H1 (cell line): ENCODE measurements at regions not wholly inside any gene's neighbourhood (a gene's known extent, or its start where the extent isn't known, plus 50 kb on each side); places are given as distances from the start of the nearest gene placed in this dataset.

Experiments used
- CTCF ChIA-PET: fragments of 300-600 bp; sonication (Branson Sonifier 250); formaldehyde crosslinking; loops from one replicate; lab custom pipeline; 2021; ENCODE audit not compliant: partially characterized antibody; lab: Charles Lee
- POLR2A ChIA-PET: fragments of 300-600 bp; sonication (Branson Sonifier 250); formaldehyde crosslinking; loops from one replicate; lab custom pipeline; 2021; ENCODE audit warnings: inconsistent platforms; ENCODE audit not compliant: partially characterized antibody; lab: Charles Lee
- DNase-seq, 2 experiments: peaks; one replicate each; pipeline versions ENCODE4 v3.0.0 to v3.0.0-alpha.2; 2010 to 2022; ENCODE audit warnings: low spot score in 2 of 2, low read depth in 1 of 2, mixed read lengths in 1 of 2
- FAIRE-seq: peaks from 2 replicates; lab custom pipeline; 2011; peaks lifted over from hg19 to GRCh38; lab: Jason Lieb, UNC
- H2AFZ ChIP-seq: 2 replicates; pipeline ENCODE4 v1.8.1; 2012; ENCODE audit warnings: low read length, inconsistent platforms
- H2AK5ac ChIP-seq: 2 replicates; pipeline ENCODE4 v1.6.1; 2013; ENCODE audit warnings: low read depth, low read length
- H2BK120ac ChIP-seq: replicated peaks from 2 replicates; pipeline ENCODE3; 2013; ENCODE audit warnings: low read depth, low read length, inconsistent platforms
- H2BK12ac ChIP-seq: 2 replicates; pipeline ENCODE4 v1.6.1; 2013; ENCODE audit warnings: low read depth, low read length
- H2BK15ac ChIP-seq: 2 replicates; pipeline ENCODE4 v1.6.1; 2013; ENCODE audit warnings: low read length
- H2BK20ac ChIP-seq: 2 replicates; pipeline ENCODE4 v1.6.1; 2013; ENCODE audit warnings: low read length
- H2BK5ac ChIP-seq: 2 replicates; pipeline ENCODE4 v1.6.1; 2013; ENCODE audit warnings: low read depth, low read length
- H3K14ac ChIP-seq: 2 replicates; pipeline ENCODE4 v1.6.1; 2013; ENCODE audit warnings: inconsistent platforms; ENCODE audit not compliant: insufficient read length
- H3K18ac ChIP-seq: 2 replicates; pipeline ENCODE4 v1.6.1; 2013; ENCODE audit warnings: low read length; ENCODE audit errors: extremely low read depth
- H3K23ac ChIP-seq: 2 replicates; pipeline ENCODE4 v1.6.1; 2013; ENCODE audit warnings: inconsistent platforms; ENCODE audit not compliant: insufficient read length
- H3K23me2 ChIP-seq: 2 replicates; pipeline ENCODE4 v1.6.1; 2013; ENCODE audit warnings: low read depth, low read length
- H3K27ac ChIP-seq: 2 replicates; pipeline ENCODE4 v1.6.1; 2011; ENCODE audit warnings: low read depth, low read length, inconsistent platforms
- H3K27me3 ChIP-seq, 4 experiments: replicated peaks in 1 of 4; 1 replicate in 1 of 4; 2 replicates in 3 of 4; pipeline versions ENCODE4 v1.6.1 to v1.8.1; 2011 to 2013; ENCODE audit warnings: low read length in 3 of 4, mild to moderate bottlenecking in 3 of 4, inconsistent platforms in 2 of 4, mixed read lengths in 2 of 4, moderate library complexity in 1 of 4; ENCODE audit not compliant: control insufficient read depth in 3 of 4, insufficient read depth in 3 of 4; ENCODE audit errors: extremely low read depth in 1 of 4
- H3K36me3 ChIP-seq, 4 experiments: 2 replicates each; pipeline versions ENCODE4 v1.6.1 to v1.8.1; 2011 to 2013; ENCODE audit warnings: mild to moderate bottlenecking in 4 of 4, low read length in 3 of 4, moderate library complexity in 2 of 4, control low read depth in 1 of 4, inconsistent platforms in 1 of 4; ENCODE audit not compliant: insufficient read depth in 4 of 4, control insufficient read depth in 2 of 4
- H3K4ac ChIP-seq: replicated peaks from 2 replicates; pipeline ENCODE3; 2013; ENCODE audit warnings: low read length, low read depth, mixed read lengths, inconsistent platforms; ENCODE audit not compliant: insufficient read length
- H3K4me1 ChIP-seq, 4 experiments: replicated peaks in 1 of 4; 1 replicate in 1 of 4; 2 replicates in 3 of 4; pipeline versions ENCODE4 v1.6.1 to v1.8.1; 2011 to 2013; ENCODE audit warnings: low read length in 3 of 4, inconsistent platforms in 2 of 4, mixed read lengths in 1 of 4; ENCODE audit not compliant: insufficient read depth in 4 of 4, control insufficient read depth in 3 of 4
- H3K4me2 ChIP-seq, 2 experiments: 2 replicates each; pipeline versions ENCODE4 v1.6.1 to v1.8.1; 2011 to 2013; ENCODE audit warnings: low read depth in 2 of 2, low read length in 2 of 2, control low read depth in 1 of 2, inconsistent platforms in 1 of 2, mild to moderate bottlenecking in 1 of 2; ENCODE audit not compliant: insufficient read depth in 1 of 2
- H3K4me3 ChIP-seq, 4 experiments: fragments of 200-600, 300-600 bp in 1 of 4; sonication (generic), shearing (Covaris generic), sonication (Bioruptor Twin) in 1 of 4; 2 replicates each; pipeline versions ENCODE4 v1.5.1 to v1.8.1; 2011 to 2016; ENCODE audit warnings: low read length in 4 of 4, low read depth in 3 of 4, control low read depth in 2 of 4, inconsistent platforms in 2 of 4, mild to moderate bottlenecking in 2 of 4, mixed read lengths in 1 of 4, moderate library complexity in 1 of 4; ENCODE audit not compliant: insufficient read depth in 2 of 4; ENCODE audit errors: extremely low read depth in 1 of 4
- H3K56ac ChIP-seq: replicated peaks from 2 replicates; pipeline ENCODE3; 2013; ENCODE audit warnings: low read depth, mild to moderate bottlenecking, mixed read lengths, low read length, inconsistent platforms; ENCODE audit not compliant: insufficient read length
- H3K79me1 ChIP-seq: 2 replicates; pipeline ENCODE4 v1.6.1; 2013; ENCODE audit warnings: low read depth, low read length, control low read depth
- H3K79me2 ChIP-seq, 2 experiments: 2 replicates each; pipeline versions ENCODE4 v1.6.1 to v1.8.1; 2012 to 2013; ENCODE audit warnings: low read length in 2 of 2, mild to moderate bottlenecking in 2 of 2, inconsistent platforms in 1 of 2; ENCODE audit not compliant: insufficient read depth in 2 of 2, control insufficient read depth in 1 of 2
- H3K9ac ChIP-seq, 4 experiments: replicated peaks in 1 of 4; 1 replicate in 1 of 4; 2 replicates in 3 of 4; pipeline versions ENCODE4 v1.6.1 to v1.8.1; 2011 to 2013; ENCODE audit warnings: low read depth in 3 of 4, low read length in 3 of 4, control low read depth in 2 of 4, mild to moderate bottlenecking in 2 of 4, moderate library complexity in 2 of 4, inconsistent platforms in 1 of 4; ENCODE audit errors: extremely low read depth in 1 of 4
- H3K9me3 ChIP-seq, 2 experiments: 2 replicates each; pipeline versions ENCODE4 v1.6.1 to v1.8.1; 2012 to 2013; ENCODE audit warnings: mild to moderate bottlenecking in 2 of 2, moderate library complexity in 2 of 2, control low read depth in 1 of 2, inconsistent platforms in 1 of 2, low read depth in 1 of 2, low read length in 1 of 2, mixed read lengths in 1 of 2; ENCODE audit not compliant: insufficient read depth in 2 of 2
- H4K20me1 ChIP-seq, 2 experiments: replicated peaks in 1 of 2; 2 replicates each; pipeline versions ENCODE3 to v1.8.1; 2011 to 2013; ENCODE audit warnings: inconsistent platforms in 2 of 2, low read length in 2 of 2, mild to moderate bottlenecking in 1 of 2; ENCODE audit not compliant: insufficient read depth in 2 of 2, control insufficient read depth in 1 of 2
- H4K5ac ChIP-seq: 2 replicates; pipeline ENCODE4 v1.6.1; 2013; ENCODE audit warnings: low read length, low read depth, mixed read lengths, inconsistent platforms; ENCODE audit not compliant: insufficient read length
- H4K8ac ChIP-seq: 2 replicates; pipeline ENCODE4 v1.8.0; 2013; ENCODE audit warnings: mild to moderate bottlenecking, moderate library complexity, low read length, inconsistent platforms; ENCODE audit not compliant: insufficient read depth; ENCODE audit errors: extremely low read depth
- H4K91ac ChIP-seq: replicated peaks from 2 replicates; pipeline ENCODE3; 2013; ENCODE audit warnings: low read length, mixed read lengths, inconsistent platforms; ENCODE audit not compliant: insufficient read length
- EZH2 ChIP-seq: fragments of 200-600 bp; sonication (generic); IDR thresholded peaks from 2 replicates; pipeline ENCODE4 v1.7.1; 2012; ENCODE audit warnings: low read depth, mild to moderate bottlenecking, moderate library complexity, low read length, inconsistent platforms; ENCODE audit not compliant: severe bottlenecking
- SIRT6 ChIP-seq: IDR thresholded peaks from one replicate; pipeline ENCODE4 v1.7.1; 2012; ENCODE audit warnings: low read length, inconsistent platforms
- WGBS, 2 experiments: shearing (Covaris generic) in 1 of 2; methylation state at CpG; one replicate each; pipeline versions ENCODE4 v1.1.6 to v1.1.7; 2013 to 2015; ENCODE audit warnings: low lambda C conversion rate in 2 of 2, mixed read lengths in 2 of 2, inconsistent platforms in 1 of 2, low coverage in 1 of 2, missing lambda C conversion rate in 1 of 2; ENCODE audit not compliant: insufficient replicate concordance in 2 of 2, insufficient coverage in 1 of 2, insufficient read length in 1 of 2; ENCODE audit errors: extremely low coverage in 1 of 2, missing lambda C conversion rate in 1 of 2; 5-methylcytosine and 5-hydroxymethylcytosine counted together

DNA sequence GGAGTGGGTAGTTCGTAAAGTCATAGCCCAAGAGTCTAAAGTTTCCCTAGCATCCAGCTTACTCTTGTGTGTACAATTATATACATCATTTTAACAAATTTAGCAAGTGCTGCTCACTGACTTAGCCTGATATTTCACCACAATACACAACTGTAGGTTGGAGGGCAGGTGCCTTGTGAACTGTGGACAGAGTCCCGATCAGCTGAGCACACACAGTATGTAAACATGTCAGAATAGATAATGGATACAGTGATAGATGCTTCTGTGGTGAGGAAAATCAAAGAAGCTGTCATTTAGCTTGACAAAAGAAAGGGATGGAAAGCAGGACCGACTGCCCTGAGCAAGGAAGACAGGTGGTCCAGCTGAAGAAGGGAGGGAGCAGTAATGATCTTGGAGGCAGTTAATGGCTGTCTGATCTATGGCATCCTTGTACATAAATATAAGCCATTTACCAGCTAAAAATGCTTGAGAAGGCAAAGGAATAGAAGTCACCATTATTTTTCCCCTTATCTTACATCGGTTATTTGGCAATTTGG lies 372.8 kb upstream of the UBE2E3 start:
- FAIRE-seq (no peak), DNase-seq (no peak)
- H3K27me3 ChIP-seq, result no peaks in the 10 kb centered on the region
- no peak overlapping the region for H3K4me3 ChIP-seq
- no peak overlapping the region for H3K4me2 ChIP-seq
- H3K4ac ChIP-seq, result no peak overlapping the region
- no peak overlapping the region for H3K9ac ChIP-seq
- H2BK12ac ChIP-seq, result no peak overlapping the region
- H3K14ac ChIP-seq, result no peak overlapping the region
- H3K23ac ChIP-seq, result no peak overlapping the region
- TF ChIP-seq EZH2 (no peak), SIRT6 (no peak)
- H3K23me2 ChIP-seq, result no peaks in the 10 kb centered on the region
- no peak overlapping the region for H3K56ac ChIP-seq
- WGBS, 2 experiments, result 92% methylated on average over 4 of the region's 4 CpGs; no CpG with 5 or more reads in 1 of the 2 experiments
- no peaks in the 10 kb centered on the region for H4K20me1 ChIP-seq
- no peak overlapping the region for H2AK5ac ChIP-seq
- no peaks in the 10 kb centered on the region for H3K79me1 ChIP-seq
- no peak overlapping the region for H4K5ac ChIP-seq
- H2BK120ac ChIP-seq, result no peak overlapping the region
- no peaks in the 10 kb centered on the region for H3K79me2 ChIP-seq
- H4K8ac ChIP-seq, result no peak overlapping the region
- CTCF ChIA-PET, result no interaction called here
- H2BK20ac ChIP-seq, result no peak overlapping the region
- POLR2A ChIA-PET, result interaction anchor here (0.5 kb wide), 1 partner anchor 61 kb away, joined by 3 read pairs; no protein-coding TSS in a partner anchor
- no peaks in the 10 kb centered on the region for H3K9me3 ChIP-seq
- H3K4me1 ChIP-seq, result no peaks in the 10 kb centered on the region
- no peak overlapping the region for H3K18ac ChIP-seq
- H3K36me3 ChIP-seq, result no peaks in the 10 kb centered on the region
- H4K91ac ChIP-seq, result no peak overlapping the region
- no peak overlapping the region for H3K27ac ChIP-seq
- no peak overlapping the region for H2BK15ac ChIP-seq
- no peak overlapping the region for H2AFZ ChIP-seq
- H2BK5ac ChIP-seq, result no peak overlapping the region
